ENCODE measurements at regions not wholly inside any gene's neighbourhood (a gene's known extent, or its start where the extent isn't known, plus 50 kb on each side); places are given as distances from the start of the nearest gene placed in this dataset.

DNA sequence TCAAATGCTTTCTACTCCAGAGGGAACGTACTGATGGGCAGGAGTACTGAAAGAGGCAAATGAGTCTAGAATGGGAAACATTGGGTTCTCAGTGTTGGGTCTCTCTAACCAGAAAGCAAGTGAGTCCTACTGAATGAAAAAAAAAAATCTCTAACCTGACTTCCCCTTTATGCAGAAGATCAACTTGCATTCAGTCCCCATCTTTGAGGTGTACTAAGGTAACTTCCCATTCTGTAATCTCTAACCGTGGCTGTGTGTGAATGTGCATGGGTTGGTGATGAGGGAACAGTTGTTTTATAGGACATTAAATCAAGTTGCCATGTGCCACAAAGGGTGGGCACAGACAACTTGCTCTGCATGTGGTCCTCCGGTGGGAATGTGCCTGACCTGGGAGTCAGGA, 264.6 kb upstream of the CLINT1 start:
- Histone ChIP-seq H3K27ac (ENCODE audit: low read length) (no peak overlapping the region), H3K9ac (ENCODE audit: low read depth, low read length) (no peak overlapping the region), H3K36me3 (ENCODE audit: insufficient read depth, low read depth, low read length) (no peaks in the 10 kb centered on the region), H3K27me3 (ENCODE audit: insufficient read depth, low read length) (peaks cover 12% of the 10 kb centered on the region; the same call in 1 of the 2 replicates), H3K4me1 (ENCODE audit: insufficient read depth, low read length) (peaks cover 17% of the 10 kb centered on the region), H3K4me3 (ENCODE audit: low read length) (no peak overlapping the region), H3K9me3 (ENCODE audit: insufficient read depth, low read depth, low read length) (no peaks in the 10 kb centered on the region)

DNA sequence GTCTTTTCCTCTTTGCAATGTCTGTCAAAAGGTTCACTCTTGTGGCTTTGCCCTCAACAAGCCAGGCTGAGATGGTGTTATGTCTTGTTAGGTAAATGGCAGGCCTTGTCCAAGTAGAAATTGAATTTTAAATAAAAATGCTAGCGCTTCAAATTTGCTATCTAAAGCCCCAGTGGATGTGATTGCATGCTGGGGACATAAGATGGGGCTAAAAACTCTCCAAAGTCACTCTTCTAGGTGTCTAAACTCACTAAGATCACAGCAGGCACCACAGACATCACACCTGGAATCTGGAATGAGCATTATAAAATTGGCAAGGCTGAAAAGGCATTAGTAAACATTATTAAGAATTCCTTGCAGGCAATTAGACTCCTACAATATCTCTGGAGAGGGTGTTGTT, 262.7 kb upstream of the CLINT1 start:
- Histone ChIP-seq H3K36me3 (ENCODE audit: insufficient read depth, low read depth, low read length) (no peaks in the 10 kb centered on the region), H3K27me3 (ENCODE audit: insufficient read depth, low read length) (peaks cover 12% of the 10 kb centered on the region; the same call in 1 of the 2 replicates), H3K4me1 (ENCODE audit: insufficient read depth, low read length) (peaks cover 17% of the 10 kb centered on the region), H3K9me3 (ENCODE audit: insufficient read depth, low read depth, low read length) (no peaks in the 10 kb centered on the region), H3K27ac (ENCODE audit: low read length) (no peak overlapping the region), H3K9ac (ENCODE audit: low read depth, low read length) (no peak overlapping the region), H3K4me3 (ENCODE audit: low read length) (no peak overlapping the region)

DNA sequence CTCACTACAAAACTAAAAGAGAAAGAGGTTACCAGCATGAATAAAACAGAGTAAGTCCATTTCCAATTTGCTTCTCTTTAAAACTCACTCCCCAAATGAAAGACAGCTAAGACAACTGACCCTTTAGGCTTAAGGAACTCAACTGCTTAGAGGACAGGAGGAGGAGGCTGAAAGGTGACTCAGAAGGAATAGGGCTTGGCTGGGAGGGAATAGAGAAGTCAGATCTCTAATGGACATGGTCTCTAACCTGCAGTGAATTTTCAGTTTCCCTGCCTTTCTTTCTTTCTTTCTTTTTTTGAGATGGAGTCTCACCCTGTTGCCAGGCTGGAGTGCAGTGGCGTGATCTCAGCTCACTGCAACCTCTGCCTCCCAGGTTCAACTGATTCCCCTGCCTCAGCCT, 261.8 kb upstream of the CLINT1 start:
- no peak overlapping the region for H3K27ac ChIP-seq (ENCODE audit: low read length)
- no peak overlapping the region for H3K4me3 ChIP-seq (ENCODE audit: low read length)
- no peaks in the 10 kb centered on the region for H3K36me3 ChIP-seq (ENCODE audit: insufficient read depth, low read depth, low read length)
- H3K9ac ChIP-seq (ENCODE audit: low read depth, low read length) = no peak overlapping the region
- peaks cover 12% of the 10 kb centered on the region; the same call in 1 of the 2 replicates for H3K27me3 ChIP-seq (ENCODE audit: insufficient read depth, low read length)
- H3K9me3 ChIP-seq (ENCODE audit: insufficient read depth, low read depth, low read length) = no peaks in the 10 kb centered on the region
- H3K4me1 ChIP-seq (ENCODE audit: insufficient read depth, low read length) = peaks cover 13% of the 10 kb centered on the region

DNA sequence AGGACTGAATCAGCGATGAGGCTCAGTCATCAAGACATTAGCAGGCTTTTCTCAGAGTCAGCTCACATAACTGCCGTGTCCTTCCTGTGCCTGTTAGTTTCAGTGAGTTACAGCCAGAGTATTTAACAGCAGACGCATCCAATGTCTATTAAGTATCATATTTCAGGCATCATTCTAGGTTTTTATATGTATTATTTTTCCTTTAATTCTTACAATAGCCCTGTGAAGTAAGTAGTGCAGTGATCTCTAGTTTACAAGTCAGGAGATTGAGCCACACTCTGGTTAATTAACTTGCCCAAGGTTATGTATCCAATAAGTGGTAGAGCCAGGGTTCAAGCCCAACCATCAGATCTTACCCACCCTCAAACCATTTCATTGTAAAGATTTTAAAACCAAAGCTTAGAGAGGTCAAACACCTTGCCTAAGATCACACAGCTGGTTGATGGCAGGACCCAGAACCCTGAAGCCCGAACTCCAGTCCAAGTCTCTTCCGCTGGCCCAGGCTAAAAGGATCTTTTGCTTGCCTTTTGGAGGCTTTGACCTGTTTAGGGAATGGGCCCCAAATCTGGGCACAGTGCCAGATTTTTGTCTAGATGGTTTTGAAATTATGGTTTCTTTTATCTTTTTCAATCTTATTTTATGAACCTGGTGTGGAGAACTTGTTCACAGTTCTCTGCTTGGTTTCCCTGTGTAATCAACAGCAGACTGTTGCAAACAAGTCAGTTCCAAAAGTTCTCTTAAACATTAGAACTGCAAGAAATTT, 261.2 kb upstream of the CLINT1 start:
- no peak overlapping the region for H3K9ac ChIP-seq (ENCODE audit: low read depth, low read length)
- H3K36me3 ChIP-seq (ENCODE audit: insufficient read depth, low read depth, low read length) = no peaks in the 10 kb centered on the region
- H3K27ac ChIP-seq (ENCODE audit: low read length) = no peak overlapping the region
- peaks cover 7% of the 10 kb centered on the region for H3K4me1 ChIP-seq (ENCODE audit: insufficient read depth, low read length)
- no peaks in the 10 kb centered on the region for H3K9me3 ChIP-seq (ENCODE audit: insufficient read depth, low read depth, low read length)
- no peak overlapping the region for H3K4me3 ChIP-seq (ENCODE audit: low read length)
- peaks cover 12% of the 10 kb centered on the region; the same call in 1 of the 2 replicates for H3K27me3 ChIP-seq (ENCODE audit: insufficient read depth, low read length)

DNA sequence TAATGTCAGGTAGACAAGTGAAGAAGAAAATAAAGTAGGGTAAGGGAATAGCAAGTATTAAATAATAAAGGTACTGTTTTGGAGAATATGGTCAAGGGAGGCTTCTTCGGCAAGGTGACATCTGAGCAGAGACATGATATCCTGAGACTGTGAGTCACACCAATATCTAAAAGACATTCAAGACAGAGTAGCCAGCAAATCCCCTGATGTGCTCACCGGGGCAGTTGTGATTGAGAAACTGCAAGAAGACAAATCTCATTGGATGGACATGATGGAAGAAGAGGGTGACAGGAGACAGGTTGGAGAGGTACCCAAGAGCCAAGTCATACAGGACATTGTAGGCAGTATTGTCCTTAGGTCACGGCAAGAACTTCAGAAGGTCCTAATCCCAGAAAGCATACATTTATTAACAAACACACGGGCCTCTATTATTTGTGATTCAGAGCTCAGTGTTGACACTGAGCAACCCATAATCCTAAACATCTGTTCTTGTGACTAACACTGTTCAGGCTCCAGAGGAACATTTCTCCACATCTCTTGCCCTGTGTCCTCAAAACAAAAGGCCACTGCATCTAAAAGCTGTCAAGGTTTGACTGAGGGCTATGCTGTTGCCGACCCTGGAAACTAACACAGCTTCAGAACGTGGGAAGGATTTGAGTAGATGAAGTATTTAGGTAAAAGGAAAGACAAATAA, 258.7 kb upstream of the CLINT1 start:
- H3K27me3 ChIP-seq (ENCODE audit: insufficient read depth, low read length) = peaks cover 12% of the 10 kb centered on the region; the same call in 1 of the 2 replicates
- no peaks in the 10 kb centered on the region for H3K9me3 ChIP-seq (ENCODE audit: insufficient read depth, low read depth, low read length)
- H3K36me3 ChIP-seq (ENCODE audit: insufficient read depth, low read depth, low read length) = no peaks in the 10 kb centered on the region
- H3K4me3 ChIP-seq (ENCODE audit: low read length) = no peak overlapping the region
- no peaks in the 10 kb centered on the region for H3K4me1 ChIP-seq (ENCODE audit: insufficient read depth, low read length)
- no peak overlapping the region for H3K27ac ChIP-seq (ENCODE audit: low read length)
- no peak overlapping the region for H3K9ac ChIP-seq (ENCODE audit: low read depth, low read length)

DNA sequence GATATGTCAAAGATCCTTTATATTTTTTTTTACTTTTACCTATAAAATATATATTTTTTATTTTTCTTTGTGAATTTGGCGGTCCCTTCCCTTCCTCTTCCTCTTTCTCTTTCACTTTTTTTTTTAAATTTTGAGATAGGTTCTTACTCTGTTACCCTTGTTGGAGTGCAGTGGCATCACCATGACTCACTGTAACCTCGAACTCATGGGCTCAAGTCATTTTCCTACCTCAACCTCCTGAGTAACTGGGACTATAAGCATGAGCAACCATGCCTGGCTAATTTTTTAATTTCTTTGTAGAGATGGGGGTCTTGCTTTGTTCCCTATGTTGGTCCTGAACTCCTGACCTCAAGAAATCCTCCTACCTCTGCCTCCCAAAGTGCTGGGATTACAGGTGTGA, 258.0 kb upstream of the CLINT1 start:
- Histone ChIP-seq H3K4me1 (ENCODE audit: insufficient read depth, low read length) (no peaks in the 10 kb centered on the region), H3K36me3 (ENCODE audit: insufficient read depth, low read depth, low read length) (no peaks in the 10 kb centered on the region), H3K4me3 (ENCODE audit: low read length) (no peak overlapping the region), H3K27me3 (ENCODE audit: insufficient read depth, low read length) (peaks cover 12% of the 10 kb centered on the region; the same call in 1 of the 2 replicates), H3K9ac (ENCODE audit: low read depth, low read length) (no peak overlapping the region), H3K27ac (ENCODE audit: low read length) (no peak overlapping the region), H3K9me3 (ENCODE audit: insufficient read depth, low read depth, low read length) (no peaks in the 10 kb centered on the region)

DNA sequence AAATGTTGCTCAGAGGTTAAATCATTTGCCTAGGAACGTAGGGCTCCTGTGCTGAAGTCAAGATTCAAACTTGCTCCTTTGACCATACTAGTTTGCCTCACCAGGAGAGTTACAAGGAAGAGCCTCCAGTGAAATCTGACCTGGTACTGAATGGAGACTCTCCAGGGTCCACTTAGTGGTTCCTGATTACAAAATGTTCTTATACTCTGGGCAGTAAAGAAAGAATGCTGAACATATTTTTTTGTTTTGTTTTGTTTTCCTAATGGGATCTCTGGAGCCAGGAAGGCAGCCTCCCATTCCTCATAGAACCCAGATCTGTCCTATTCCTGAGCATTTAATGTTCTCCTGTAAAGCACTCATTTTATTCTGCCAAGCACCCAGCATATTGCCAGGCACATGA, 256.5 kb upstream of the CLINT1 start:
- Histone ChIP-seq H3K9ac (ENCODE audit: low read depth, low read length) (no peak overlapping the region), H3K4me3 (ENCODE audit: low read length) (no peak overlapping the region), H3K36me3 (ENCODE audit: insufficient read depth, low read depth, low read length) (no peaks in the 10 kb centered on the region), H3K4me1 (ENCODE audit: insufficient read depth, low read length) (no peaks in the 10 kb centered on the region), H3K27me3 (ENCODE audit: insufficient read depth, low read length) (peaks cover 12% of the 10 kb centered on the region; the same call in 1 of the 2 replicates), H3K9me3 (ENCODE audit: insufficient read depth, low read depth, low read length) (no peaks in the 10 kb centered on the region), H3K27ac (ENCODE audit: low read length) (no peak overlapping the region)

DNA sequence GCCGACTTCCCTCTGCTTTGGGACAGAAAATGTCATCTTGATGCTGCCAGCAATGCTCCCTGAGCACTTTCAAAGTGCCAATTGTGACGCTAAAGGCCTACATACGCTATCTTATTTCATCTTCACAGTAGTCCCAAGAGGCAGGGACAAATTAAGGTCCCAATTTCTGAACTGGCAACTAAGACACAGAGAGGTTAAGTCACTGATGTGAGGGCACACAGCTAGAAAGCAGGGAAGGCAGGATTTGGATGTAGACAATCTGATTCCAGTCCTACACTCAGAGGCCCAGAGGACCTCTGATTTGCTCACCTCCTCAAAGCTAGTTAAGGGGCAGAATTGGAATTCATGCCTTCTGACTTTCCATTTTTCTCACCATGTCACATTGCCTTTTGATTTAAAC, 249.2 kb upstream of the CLINT1 start:
- Histone ChIP-seq H3K9me3 (ENCODE audit: insufficient read depth, low read depth, low read length) (no peaks in the 10 kb centered on the region), H3K36me3 (ENCODE audit: insufficient read depth, low read depth, low read length) (no peaks in the 10 kb centered on the region), H3K27me3 (ENCODE audit: insufficient read depth, low read length) (no peaks in the 10 kb centered on the region), H3K27ac (ENCODE audit: low read length) (no peak overlapping the region), H3K4me1 (ENCODE audit: insufficient read depth, low read length) (no peaks in the 10 kb centered on the region), H3K4me3 (ENCODE audit: low read length) (no peak overlapping the region), H3K9ac (ENCODE audit: low read depth, low read length) (no peak overlapping the region)

DNA sequence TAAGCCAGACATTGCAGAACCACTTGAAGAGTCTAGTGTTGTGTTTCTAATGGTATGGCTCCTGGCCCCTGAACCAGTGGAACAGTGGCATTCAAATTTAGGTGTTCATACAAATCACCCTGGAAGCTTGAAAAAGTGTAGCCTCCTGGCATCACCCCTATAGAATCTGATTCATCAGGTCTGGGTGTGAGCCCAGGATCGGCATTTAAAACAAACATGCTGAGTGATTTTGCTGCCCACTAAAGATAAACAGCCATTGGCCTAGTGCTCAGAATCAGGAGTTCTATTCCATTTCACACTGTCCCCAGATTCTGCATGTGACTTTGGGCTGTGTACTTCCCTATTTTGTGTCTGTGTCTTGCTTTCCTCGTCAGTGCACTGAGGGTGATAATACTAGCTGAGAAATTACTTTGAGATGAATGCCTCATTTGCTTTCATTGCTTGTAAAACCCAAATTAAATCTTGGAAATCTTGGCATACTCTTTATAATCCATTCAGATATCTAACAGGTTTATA, 241.5 kb upstream of the CLINT1 start:
- H3K36me3 ChIP-seq (ENCODE audit: insufficient read depth, low read depth, low read length) = no peaks in the 10 kb centered on the region
- no peaks in the 10 kb centered on the region for H3K27me3 ChIP-seq (ENCODE audit: insufficient read depth, low read length)

DNA sequence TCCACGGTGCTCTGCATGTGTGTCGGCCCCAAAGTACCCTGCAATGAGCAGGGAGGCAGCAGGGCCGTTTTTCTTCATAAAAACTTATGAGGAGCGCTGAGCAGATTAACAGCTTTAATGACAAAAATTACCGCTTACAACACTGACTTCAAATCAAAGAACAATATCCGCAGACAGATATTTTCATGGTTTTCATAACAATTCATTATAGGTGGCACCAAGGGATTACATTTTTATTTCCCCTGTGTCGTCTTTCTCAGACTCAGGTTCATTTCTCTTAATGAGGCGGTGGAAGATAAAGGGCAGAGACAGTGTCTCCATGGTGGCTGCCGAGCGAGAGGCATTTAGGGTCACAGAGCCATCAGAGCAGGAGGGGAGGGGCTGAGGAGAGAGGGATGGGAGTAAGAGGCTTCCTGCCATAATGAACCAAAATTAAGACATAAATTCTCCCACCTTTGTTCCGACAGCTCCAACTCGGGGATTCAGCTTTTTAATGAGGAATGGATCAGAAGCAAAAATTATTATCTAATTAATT, 240.7 kb upstream of the CLINT1 start:
- no peak overlapping the region for H3K27ac ChIP-seq (ENCODE audit: low read length)
- no peak overlapping the region for H3K4me3 ChIP-seq (ENCODE audit: low read length)
- H3K9ac ChIP-seq (ENCODE audit: low read depth, low read length) = no peak overlapping the region
- no peaks in the 10 kb centered on the region for H3K4me1 ChIP-seq (ENCODE audit: insufficient read depth, low read length)
- H3K9me3 ChIP-seq (ENCODE audit: insufficient read depth, low read depth, low read length) = no peaks in the 10 kb centered on the region; the same call in 1 of the 2 replicates
- H3K27me3 ChIP-seq (ENCODE audit: insufficient read depth, low read length) = no peaks in the 10 kb centered on the region
- no peaks in the 10 kb centered on the region for H3K36me3 ChIP-seq (ENCODE audit: insufficient read depth, low read depth, low read length)

More for the DNA sequence above, 241.5 kb upstream of the CLINT1 start:
- no peak overlapping the region for H3K4me3 ChIP-seq (ENCODE audit: low read length)
- H3K4me1 ChIP-seq (ENCODE audit: insufficient read depth, low read length) = no peaks in the 10 kb centered on the region
- no peak overlapping the region for H3K9ac ChIP-seq (ENCODE audit: low read depth, low read length)
- no peaks in the 10 kb centered on the region; the same call in 1 of the 2 replicates for H3K9me3 ChIP-seq (ENCODE audit: insufficient read depth, low read depth, low read length)
- no peak overlapping the region for H3K27ac ChIP-seq (ENCODE audit: low read length)

DNA sequence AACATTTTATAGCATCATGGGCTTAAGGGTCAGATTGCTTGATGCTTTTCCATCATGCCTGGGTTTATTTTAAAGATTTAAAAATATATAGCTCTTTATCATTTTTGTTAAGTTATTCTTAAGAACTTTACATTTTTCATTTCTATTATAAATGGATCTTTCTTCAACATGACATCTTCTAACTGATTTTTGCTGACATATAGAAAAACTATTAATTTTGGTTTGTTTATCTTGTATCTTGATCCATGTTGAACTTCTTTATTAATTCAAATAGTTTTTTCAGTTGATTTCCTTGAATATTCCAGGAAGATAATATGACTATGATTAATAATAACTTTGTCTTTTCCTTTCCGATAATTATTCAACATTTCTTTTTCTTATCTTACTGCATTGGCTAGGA, 237.9 kb upstream of the CLINT1 start:
- Histone ChIP-seq H3K27ac (ENCODE audit: low read length) (no peak overlapping the region), H3K27me3 (ENCODE audit: insufficient read depth, low read length) (no peaks in the 10 kb centered on the region), H3K4me1 (ENCODE audit: insufficient read depth, low read length) (no peaks in the 10 kb centered on the region), H3K4me3 (ENCODE audit: low read length) (no peak overlapping the region), H3K9me3 (ENCODE audit: insufficient read depth, low read depth, low read length) (no peaks in the 10 kb centered on the region; the same call in 1 of the 2 replicates), H3K9ac (ENCODE audit: low read depth, low read length) (no peak overlapping the region), H3K36me3 (ENCODE audit: insufficient read depth, low read depth, low read length) (no peaks in the 10 kb centered on the region)

Measured in iPS-20b (cell line).